Fibroblast of peridontal ligament (primary cell): ENCODE measurements at regions not wholly inside any gene's neighbourhood (a gene's known extent, or its start where the extent isn't known, plus 50 kb on each side); places are given as distances from the start of the nearest gene placed in this dataset.

Experiments
- DNase-seq: peaks from one replicate; pipeline ENCODE4 v3.0.0-alpha.2; 2010; ENCODE audit errors: extremely low read depth

GRCh38 chr5:124383693-124384092 lies 362.7 kb downstream of the ZNF608 start:
- DNase-seq = no peak

- DNase-seq = no peak
These were observed 369.1 kb downstream of the ZNF608 start for GRCh38 chr5:124377386-124377785.

GRCh38 chr5:124373883-124374282 lies 372.6 kb downstream of the ZNF608 start:
- DNase-seq = no peak

- peak; percentile 12 for DNase-seq
These were observed 374.0 kb downstream of the ZNF608 start for GRCh38 chr5:124372457-124372856.

GRCh38 chr5:124371111-124371706 lies 375.2 kb downstream of the ZNF608 start:
- peak; percentile 94 for DNase-seq

- DNase-seq = peak; percentile 76
These were observed 375.8 kb downstream of the ZNF608 start for GRCh38 chr5:124370601-124371000.

- DNase-seq = no peak
These were observed 381.1 kb downstream of the ZNF608 start for GRCh38 chr5:124365361-124365801.

GRCh38 chr5:124355928-124356327 lies 390.5 kb downstream of the ZNF608 start:
- no peak for DNase-seq

- DNase-seq = no peak
These were observed 393.4 kb downstream of the ZNF608 start for GRCh38 chr5:124353016-124353415.

GRCh38 chr5:124352312-124352711 lies 394.1 kb downstream of the ZNF608 start:
- peak; percentile 21 for DNase-seq

GRCh38 chr5:124349931-124350330 lies 396.5 kb downstream of the ZNF608 start:
- DNase-seq = no peak

GRCh38 chr5:124343451-124343867 lies 403.0 kb downstream of the ZNF608 start:
- DNase-seq = peak; percentile 90

- DNase-seq = no peak
These were observed 403.5 kb downstream of the ZNF608 start for GRCh38 chr5:124342986-124343385.

GRCh38 chr5:124342584-124342983 lies 403.9 kb downstream of the ZNF608 start:
- DNase-seq = peak; percentile 40

GRCh38 chr5:124342027-124342471 lies 404.4 kb downstream of the ZNF608 start:
- peak; percentile 96 for DNase-seq

- DNase-seq = no peak
These were observed 405.2 kb downstream of the ZNF608 start for GRCh38 chr5:124341066-124341858.

GRCh38 chr5:124337996-124338395 lies 408.4 kb downstream of the ZNF608 start:
- DNase-seq = no peak

- no peak for DNase-seq
These were observed 413.0 kb downstream of the ZNF608 start for GRCh38 chr5:124333298-124333979.

- no peak for DNase-seq
These were observed 414.2 kb downstream of the ZNF608 start for GRCh38 chr5:124332273-124332672.

- no peak for DNase-seq
These were observed 415.7 kb downstream of the ZNF608 start for GRCh38 chr5:124330595-124331220.

GRCh38 chr5:124328201-124328600 lies 418.2 kb downstream of the ZNF608 start:
- DNase-seq = no peak

GRCh38 chr5:124318661-124319060 lies 427.8 kb downstream of the ZNF608 start:
- DNase-seq = no peak
